Small intestine (tissue), 7 donors: ENCODE measurements at regions not wholly inside any gene's neighbourhood (a gene's known extent, or its start where the extent isn't known, plus 50 kb on each side); places are given as distances from the start of the nearest gene placed in this dataset.

ENCODE experiments used
- DNase-seq, 2 donors: peaks; one replicate each; pipeline versions ENCODE4 v3.0.0 to v3.0.0-alpha.2; 2013
- FAIRE-seq: peaks from 2 replicates; lab custom pipeline; 2012; peaks lifted over from hg19 to GRCh38; lab: Jason Lieb, UNC
- H3K27ac ChIP-seq, 3 donors: one replicate each; pipeline ENCODE4 v1.5.1; 2013; ENCODE audit warnings: low read length in 2 of 3, mild to moderate bottlenecking in 2 of 3, control low read depth in 1 of 3, inconsistent platforms in 1 of 3, low read depth in 1 of 3, moderate library complexity in 1 of 3
- H3K27me3 ChIP-seq, 3 donors: one replicate each; pipeline ENCODE4 v1.6.1; 2013; ENCODE audit warnings: low read length in 3 of 3, inconsistent platforms in 1 of 3; ENCODE audit not compliant: control insufficient read depth in 3 of 3, insufficient read depth in 3 of 3
- H3K36me3 ChIP-seq, 3 donors: one replicate each; pipeline ENCODE4 v1.6.1; 2013; ENCODE audit warnings: low read length in 3 of 3, inconsistent platforms in 1 of 3, low read depth in 1 of 3, mild to moderate bottlenecking in 1 of 3, moderate library complexity in 1 of 3; ENCODE audit not compliant: control insufficient read depth in 3 of 3, insufficient read depth in 2 of 3
- H3K4me1 ChIP-seq, 3 donors: one replicate each; pipeline ENCODE4 v1.6.1; 2013; ENCODE audit warnings: low read length in 2 of 3, inconsistent platforms in 1 of 3, low read depth in 1 of 3, mild to moderate bottlenecking in 1 of 3, moderate library complexity in 1 of 3; ENCODE audit not compliant: control insufficient read depth in 3 of 3, insufficient read depth in 2 of 3
- H3K4me3 ChIP-seq, 3 donors: one replicate each; pipeline ENCODE4 v1.5.1; 2013; ENCODE audit warnings: low read length in 3 of 3, control low read depth in 1 of 3, inconsistent platforms in 1 of 3, low read depth in 1 of 3, mild to moderate bottlenecking in 1 of 3, moderate library complexity in 1 of 3
- H3K9me3 ChIP-seq, 2 donors: one replicate each; pipeline ENCODE4 v1.6.1; 2013; ENCODE audit warnings: low read depth in 1 of 2, low read length in 1 of 2; ENCODE audit not compliant: control insufficient read depth in 2 of 2, insufficient read depth in 1 of 2
- WGBS, 3 donors: extraction: QIAGEN DNeasy Blood & Tissue Kit; methylation state at CpG; one replicate each; pipeline ENCODE4 v1.1.7; 2013; 5-methylcytosine and 5-hydroxymethylcytosine counted together
- donor health status: healthy with polysubstance abuse.
- donor health status: control.
- donor health status: control.
- donor health status: Bipolar disorder and iron deficiency.
- donor health status: healthy.

GRCh38 chr10:83908506-83908905 lies 230.8 kb upstream of the GHITM start:
- Histone ChIP-seq H3K36me3 (no peaks in the 10 kb centered on the region), H3K4me1 (no peaks in the 10 kb centered on the region), H3K4me3 (no peak overlapping the region), H3K27ac (no peak overlapping the region), H3K27me3 (no peaks in the 10 kb centered on the region), H3K9me3 (no peaks in the 10 kb centered on the region)
- FAIRE-seq (no peak), DNase-seq (no peak)
- WGBS, 3 donors: 53 to 56% (median 54%) methylated on average over 2 of the region's 2 CpGs

- Histone ChIP-seq H3K4me1 (no peaks in the 10 kb centered on the region), H3K27me3 (no peaks in the 10 kb centered on the region), H3K9me3 (no peaks in the 10 kb centered on the region), H3K36me3 (no peaks in the 10 kb centered on the region), H3K4me3 (no peak overlapping the region), H3K27ac (no peak overlapping the region)
- FAIRE-seq (no peak), DNase-seq (no peak)
- WGBS, 3 donors: 37 to 42% (median 40%) methylated on average over 7 of the region's 7 CpGs
Measured at GRCh38 chr10:83909001-83909400, 230.3 kb upstream of the GHITM start.

DNA sequence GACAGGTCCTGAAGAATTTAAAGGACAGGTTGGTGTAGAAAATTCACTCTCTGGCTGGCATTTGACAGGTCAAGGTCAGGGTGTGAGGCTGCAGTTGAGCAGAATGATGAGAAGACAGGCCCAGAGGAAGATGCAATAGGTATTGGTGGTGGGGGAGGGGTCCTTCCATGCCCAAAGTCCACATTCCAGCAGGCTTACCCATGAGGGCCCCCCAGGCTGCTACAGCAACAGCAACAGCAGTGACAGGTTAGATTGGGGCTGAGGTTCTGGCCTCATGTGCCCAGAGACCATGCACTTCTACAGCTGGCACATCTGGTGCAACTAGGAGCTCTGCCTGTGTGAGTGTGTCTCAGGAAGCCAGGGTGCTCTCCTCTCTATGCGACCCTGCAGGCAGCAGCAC lies 223.5 kb upstream of the GHITM start:
- Histone ChIP-seq H3K27ac (no peak overlapping the region), H3K9me3 (no peaks in the 10 kb centered on the region), H3K4me3 (no peak overlapping the region), H3K36me3 (no peaks in the 10 kb centered on the region), H3K4me1 (no peaks in the 10 kb centered on the region), H3K27me3 (peaks cover 0 to 2% (median 0%) of the 10 kb centered on the region in 3 donors)
- FAIRE-seq: no peak
- peak in 1 of 2 donors; percentile 43 for DNase-seq
- 57 to 92% (median 67%) methylated on average over 1 of the region's 1 CpG for WGBS, 3 donors

GRCh38 chr10:83917537-83918506 lies 221.5 kb upstream of the GHITM start:
- no peak for FAIRE-seq
- Histone ChIP-seq H3K9me3 (no peaks in the 10 kb centered on the region), H3K27me3 (peaks cover 0 to 2% (median 0%) of the 10 kb centered on the region in 3 donors), H3K4me1 (no peaks in the 10 kb centered on the region), H3K4me3 (no peak overlapping the region), H3K27ac (no peak overlapping the region), H3K36me3 (no peaks in the 10 kb centered on the region)
- peak in 1 of 2 donors; percentile 54 for DNase-seq
- WGBS, 3 donors: 36 to 72% (median 57%) methylated on average over 17 of the region's 17 CpGs

- Histone ChIP-seq H3K9me3 (peaks cover 0 to 2% of the 10 kb centered on the region in 2 donors), H3K36me3 (no peaks in the 10 kb centered on the region), H3K27me3 (peaks cover 0 to 3% (median 2%) of the 10 kb centered on the region in 3 donors), H3K4me3 (no peak overlapping the region), H3K27ac (no peak overlapping the region), H3K4me1 (no peaks in the 10 kb centered on the region)
- FAIRE-seq (no peak), DNase-seq (no peak)
- 77 to 88% (median 86%) methylated on average over 2 of the region's 2 CpGs for WGBS, 3 donors
Measured at GRCh38 chr10:83919187-83919586, 220.1 kb upstream of the GHITM start.

DNA sequence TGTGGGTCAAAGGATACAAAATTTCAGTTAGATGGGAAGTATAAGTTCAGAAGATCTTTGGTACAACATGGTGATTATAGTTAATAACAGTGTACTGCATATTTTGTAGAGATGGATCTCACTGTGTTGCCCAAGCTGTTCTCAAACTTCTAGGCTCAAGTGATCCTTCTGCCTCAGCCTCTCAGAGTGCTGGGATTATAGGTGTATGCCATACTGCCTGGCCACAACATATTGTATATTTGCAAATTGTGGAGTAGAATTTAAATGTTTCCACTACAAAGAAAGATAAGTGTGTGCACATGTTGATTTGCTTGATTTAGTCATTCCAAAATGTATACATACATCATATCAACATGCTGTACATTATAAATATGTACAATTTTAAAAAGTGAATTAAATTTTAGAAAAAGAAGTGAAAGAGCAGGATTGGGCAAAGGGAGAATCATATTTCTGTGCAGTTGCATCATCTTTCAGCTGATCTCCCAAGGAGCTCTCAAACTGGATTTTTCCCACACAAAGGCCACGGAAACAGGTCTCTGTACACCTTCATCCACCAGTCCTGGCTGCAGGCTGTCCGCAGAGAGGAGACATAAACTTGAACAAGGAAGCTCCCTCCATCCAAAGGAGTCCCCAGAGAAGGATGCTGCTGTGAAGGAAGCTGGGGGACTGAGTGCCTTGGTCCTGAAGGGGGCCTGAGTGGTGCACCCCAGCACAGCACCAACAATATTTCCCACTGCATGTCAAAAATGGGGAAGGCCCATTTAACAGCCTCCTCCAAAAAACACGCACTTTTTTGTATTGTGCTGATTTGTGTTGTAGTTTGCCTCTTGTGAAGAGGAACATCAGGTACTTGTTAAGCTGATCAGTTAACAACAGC lies 217.1 kb upstream of the GHITM start:
- FAIRE-seq: no peak
- Histone ChIP-seq H3K27me3 (peaks cover 0 to 3% (median 0%) of the 10 kb centered on the region in 3 donors), H3K9me3 (peaks cover 0 to 2% of the 10 kb centered on the region in 2 donors), H3K4me3 (no peak overlapping the region), H3K27ac (no peak overlapping the region), H3K4me1 (no peaks in the 10 kb centered on the region), H3K36me3 (no peaks in the 10 kb centered on the region)
- DNase-seq: no peak
- WGBS, 3 donors: 81 to 85% (median 85%) methylated on average over 3 of the region's 3 CpGs

DNA sequence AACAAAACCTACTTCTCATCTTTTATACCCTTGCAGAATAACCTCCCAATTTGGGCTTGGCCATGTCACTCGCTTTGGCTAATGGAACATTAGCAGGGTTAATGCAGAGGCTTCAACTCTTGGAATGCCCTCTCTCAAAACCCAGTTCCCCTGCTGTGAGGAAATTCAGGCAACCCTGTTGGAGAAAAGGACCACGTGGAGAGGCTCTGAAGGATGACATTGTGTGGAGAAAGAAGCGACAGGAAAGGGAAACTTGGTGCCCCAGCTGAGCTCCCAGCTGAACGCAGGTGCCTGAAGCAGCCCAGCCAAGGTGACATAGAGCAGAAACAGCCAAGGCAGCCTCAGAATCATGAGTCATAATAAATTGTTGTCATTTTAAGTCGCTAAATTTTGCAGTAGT lies 214.2 kb upstream of the GHITM start:
- no peaks in the 10 kb centered on the region for H3K4me1 ChIP-seq
- no peak for FAIRE-seq
- WGBS, 3 donors: 44 to 58% (median 47%) methylated on average over 5 of the region's 5 CpGs
- no peak overlapping the region for H3K27ac ChIP-seq
- no peaks in the 10 kb centered on the region for H3K36me3 ChIP-seq
- no peak for DNase-seq
- H3K27me3 ChIP-seq: peaks cover 0 to 6% (median 0%) of the 10 kb centered on the region in 3 donors
- no peak overlapping the region for H3K4me3 ChIP-seq
- H3K9me3 ChIP-seq: peaks cover 0 to 2% of the 10 kb centered on the region in 2 donors

- WGBS, 3 donors: 77 to 81% (median 80%) methylated on average over 2 of the region's 2 CpGs
- Histone ChIP-seq H3K27ac (no peak overlapping the region), H3K9me3 (peaks cover 0 to 2% of the 10 kb centered on the region in 2 donors), H3K27me3 (peaks cover 0 to 6% (median 0%) of the 10 kb centered on the region in 3 donors), H3K4me1 (no peaks in the 10 kb centered on the region), H3K36me3 (no peaks in the 10 kb centered on the region), H3K4me3 (no peak overlapping the region)
- no peak for FAIRE-seq
- DNase-seq: no peak
Measured at GRCh38 chr10:83926606-83927005, 212.7 kb upstream of the GHITM start.
